ENCODE measurements at regions not wholly inside any gene's neighbourhood (a gene's known extent, or its start where the extent isn't known, plus 50 kb on each side); places are given as distances from the start of the nearest gene placed in this dataset.

DNA sequence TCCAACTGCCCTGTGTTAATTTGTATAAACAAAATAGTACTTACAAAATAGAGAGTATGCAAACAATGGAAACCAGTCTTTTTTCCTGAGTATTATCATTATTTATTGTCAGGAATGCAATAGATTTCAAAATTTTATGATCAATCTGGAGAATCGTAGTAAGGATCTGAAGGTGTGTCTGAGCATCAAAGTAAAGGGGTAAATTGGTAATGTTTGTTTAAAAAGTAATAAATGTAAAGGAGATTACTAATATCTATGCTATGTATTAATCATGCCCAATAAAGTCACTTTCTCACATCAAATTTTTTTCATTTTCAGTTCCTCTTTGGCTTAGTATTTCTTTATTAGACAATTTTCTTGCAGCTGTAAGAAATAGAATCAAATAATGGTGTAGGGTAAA lies 1507.1 kb upstream of the PCDH7 start:
- no peak overlapping the region for H3K4me3 ChIP-seq (ENCODE audit: low read depth, low read length)
- TF ChIP-seq, protein P1, sequence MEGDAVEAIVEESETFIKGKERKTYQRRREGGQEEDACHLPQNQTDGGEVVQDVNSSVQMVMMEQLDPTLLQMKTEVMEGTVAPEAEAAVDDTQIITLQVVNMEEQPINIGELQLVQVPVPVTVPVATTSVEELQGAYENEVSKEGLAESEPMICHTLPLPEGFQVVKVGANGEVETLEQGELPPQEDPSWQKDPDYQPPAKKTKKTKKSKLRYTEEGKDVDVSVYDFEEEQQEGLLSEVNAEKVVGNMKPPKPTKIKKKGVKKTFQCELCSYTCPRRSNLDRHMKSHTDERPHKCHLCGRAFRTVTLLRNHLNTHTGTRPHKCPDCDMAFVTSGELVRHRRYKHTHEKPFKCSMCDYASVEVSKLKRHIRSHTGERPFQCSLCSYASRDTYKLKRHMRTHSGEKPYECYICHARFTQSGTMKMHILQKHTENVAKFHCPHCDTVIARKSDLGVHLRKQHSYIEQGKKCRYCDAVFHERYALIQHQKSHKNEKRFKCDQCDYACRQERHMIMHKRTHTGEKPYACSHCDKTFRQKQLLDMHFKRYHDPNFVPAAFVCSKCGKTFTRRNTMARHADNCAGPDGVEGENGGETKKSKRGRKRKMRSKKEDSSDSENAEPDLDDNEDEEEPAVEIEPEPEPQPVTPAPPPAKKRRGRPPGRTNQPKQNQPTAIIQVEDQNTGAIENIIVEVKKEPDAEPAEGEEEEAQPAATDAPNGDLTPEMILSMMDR (IDR thresholded peaks at IDR 0.05; ENCODE audit: insufficient read depth, low read length): no peak
- DNase-seq (ENCODE audit: low read depth): no peak

DNA sequence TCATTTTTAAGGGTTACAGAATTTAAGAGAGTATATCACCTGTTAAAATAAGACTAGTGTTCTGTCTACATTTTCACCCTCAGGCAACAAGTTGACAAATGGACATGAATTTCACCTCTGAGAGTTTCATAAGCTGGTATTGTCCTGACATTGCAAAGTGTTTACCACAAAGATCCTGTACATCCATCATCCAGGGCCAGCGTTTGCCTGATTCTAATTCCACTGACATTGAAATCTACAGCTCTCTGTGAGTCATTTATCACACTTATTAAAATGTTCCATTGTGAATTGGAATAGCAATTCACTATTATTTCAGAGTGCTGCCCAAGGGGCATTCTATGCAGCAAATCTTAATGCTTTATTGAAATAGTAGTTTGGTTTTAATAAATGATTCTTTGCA lies 1499.4 kb upstream of the PCDH7 start:
- DNase-seq (ENCODE audit: low read depth): no peak
- TF ChIP-seq, protein P1 (IDR thresholded peaks at IDR 0.05; ENCODE audit: insufficient read depth, low read length): no peak

DNA sequence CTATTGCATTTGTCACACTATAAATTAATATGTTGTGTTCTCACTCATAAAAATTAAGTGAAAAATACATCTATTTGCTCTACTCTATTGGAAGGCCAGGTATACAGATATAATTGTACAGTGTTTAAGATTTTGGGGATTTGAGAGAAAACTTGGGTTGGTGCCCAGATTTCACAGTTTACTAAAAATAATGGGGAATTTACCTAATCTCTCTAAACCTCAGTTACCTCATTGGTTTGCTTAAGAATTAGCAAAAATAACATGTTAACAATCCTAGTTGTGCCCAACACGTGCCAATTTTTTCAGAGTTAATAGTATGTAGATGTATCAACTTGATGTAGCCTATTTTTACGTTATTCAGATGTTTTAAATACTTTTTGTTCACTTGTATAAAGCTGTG lies 1495.3 kb upstream of the PCDH7 start:
- no peak overlapping the region for H3K4me3 ChIP-seq (ENCODE audit: low read depth, low read length)
- TF ChIP-seq, protein P1 (IDR thresholded peaks at IDR 0.05; ENCODE audit: insufficient read depth, low read length): no peak
- no peak for DNase-seq (ENCODE audit: low read depth)

More for the DNA sequence above, 1499.4 kb upstream of the PCDH7 start:
- no peak overlapping the region for H3K4me3 ChIP-seq (ENCODE audit: low read depth, low read length)

DNA sequence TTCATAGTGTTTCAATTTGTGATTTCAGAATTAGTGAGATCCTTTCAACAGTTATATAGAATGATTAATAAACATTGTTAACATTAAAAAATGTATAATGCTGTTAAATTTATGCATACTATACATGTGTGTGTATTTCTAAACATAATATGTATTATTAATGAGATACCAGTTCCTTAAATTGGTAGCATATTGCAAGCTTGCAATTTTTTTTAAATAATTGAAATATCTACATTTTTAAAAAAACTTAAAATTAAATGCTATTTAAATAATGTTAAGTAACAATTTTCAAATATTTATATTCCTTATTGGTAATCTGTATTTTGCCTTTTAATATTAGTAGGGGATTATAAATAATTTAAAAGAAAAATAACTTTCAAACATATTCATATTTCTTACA lies 1479.5 kb upstream of the PCDH7 start:
- no peak overlapping the region for H3K4me3 ChIP-seq (ENCODE audit: low read depth, low read length)
- TF ChIP-seq, protein P1 (IDR thresholded peaks at IDR 0.05; ENCODE audit: insufficient read depth, low read length): no peak

DNA sequence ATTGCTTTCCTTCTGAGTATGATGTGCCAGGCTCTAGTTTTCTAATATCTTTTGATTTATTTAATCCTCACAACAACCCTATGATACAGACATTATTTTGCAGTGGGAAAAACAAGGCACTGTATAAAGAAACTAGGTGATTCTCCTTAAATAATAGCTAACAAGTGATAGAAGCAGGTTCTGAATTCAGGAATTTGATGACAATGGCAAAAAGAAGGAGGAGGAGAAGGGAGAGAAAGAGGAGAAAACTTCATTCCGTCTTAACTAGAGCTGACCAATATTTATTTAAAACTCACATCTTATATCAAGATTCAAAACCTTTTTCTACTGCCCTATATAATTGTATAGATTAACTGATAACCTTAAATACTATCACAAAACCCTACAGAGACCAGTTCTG lies 1477.1 kb upstream of the PCDH7 start:
- no peak overlapping the region for H3K4me3 ChIP-seq (ENCODE audit: low read depth, low read length)
- DNase-seq (ENCODE audit: low read depth): no peak
- TF ChIP-seq, protein P1 (IDR thresholded peaks at IDR 0.05; ENCODE audit: insufficient read depth, low read length): no peak

More for the DNA sequence above, 1479.5 kb upstream of the PCDH7 start:
- DNase-seq (ENCODE audit: low read depth): no peak

DNA sequence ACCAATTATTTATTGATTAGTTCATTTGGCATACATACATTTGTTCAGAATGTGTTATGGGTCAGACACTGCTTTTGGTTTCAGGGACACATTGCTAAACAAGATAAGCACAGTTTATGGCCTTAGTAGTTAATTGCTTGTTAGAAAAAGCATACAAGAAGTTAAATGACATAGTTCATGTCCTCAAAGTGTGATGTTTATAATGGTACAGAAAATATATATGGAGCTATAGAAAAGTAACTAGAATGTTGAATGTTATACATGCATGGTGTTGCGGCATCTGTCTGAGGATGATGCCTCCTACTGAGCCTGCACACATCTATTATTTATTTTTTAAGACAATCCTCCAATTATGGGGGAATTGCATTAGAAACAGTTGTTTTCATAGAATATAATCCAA lies 1476.3 kb upstream of the PCDH7 start:
- no peak for DNase-seq (ENCODE audit: low read depth)

DNA sequence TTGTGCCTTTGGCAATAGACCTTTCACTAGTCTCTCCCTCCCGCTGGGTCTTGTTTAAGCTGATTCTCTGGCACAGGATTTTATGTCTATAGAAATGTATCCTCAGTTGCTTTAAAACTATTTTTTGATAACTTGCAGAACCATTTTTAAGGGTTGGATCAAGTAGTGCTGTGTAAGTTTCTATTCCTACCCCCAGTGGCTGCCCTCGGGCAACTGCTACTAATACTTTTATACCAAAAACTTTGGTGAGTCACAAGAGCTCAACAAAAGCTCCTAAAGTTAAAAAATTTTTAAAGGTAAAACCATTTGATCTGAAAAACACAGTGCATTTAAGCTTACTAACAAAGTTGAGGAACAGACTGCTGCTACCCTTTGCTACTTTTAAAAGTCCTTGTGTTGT lies 1460.6 kb upstream of the PCDH7 start:
- no peak overlapping the region for H3K4me3 ChIP-seq (ENCODE audit: low read depth, low read length)
- TF ChIP-seq, protein P1 (IDR thresholded peaks at IDR 0.05; ENCODE audit: insufficient read depth, low read length): no peak
- no peak for DNase-seq (ENCODE audit: low read depth)

More for the DNA sequence above, 1476.3 kb upstream of the PCDH7 start:
- no peak overlapping the region for H3K4me3 ChIP-seq (ENCODE audit: low read depth, low read length)
- TF ChIP-seq, protein P1 (IDR thresholded peaks at IDR 0.05; ENCODE audit: insufficient read depth, low read length): no peak

Data from fibroblast of the aortic adventitia (primary cell).